ENCODE measurements at regions not wholly inside any gene's neighbourhood (a gene's known extent, or its start where the extent isn't known, plus 50 kb on each side); places are given as distances from the start of the nearest gene placed in this dataset.

DNA sequence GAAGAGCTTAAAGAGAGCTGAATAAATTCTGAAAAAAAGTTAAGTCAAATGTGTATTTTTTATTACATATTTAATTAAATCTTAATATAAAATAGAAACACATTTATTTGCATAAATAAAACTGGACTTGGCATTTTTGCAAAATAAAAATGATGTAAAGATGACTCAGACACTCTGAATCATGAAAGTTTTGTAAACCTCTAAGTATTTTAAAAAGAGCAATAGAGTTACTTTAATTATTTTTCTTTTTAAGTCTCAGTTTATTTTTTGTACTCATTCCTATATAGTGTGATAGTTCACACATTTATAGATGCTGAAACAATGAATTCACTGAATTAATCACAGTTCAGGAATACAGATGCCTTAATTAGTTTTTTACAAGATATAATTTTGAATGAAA lies 109.9 kb upstream of the DTNA start:
- Histone ChIP-seq H3K27ac (ENCODE audit: low read length) (no peak overlapping the region), H3K4me3 (ENCODE audit: low read depth in 2 of 2, low read length in 2 of 2) (no peak overlapping the region), H3K4me1 (ENCODE audit: control insufficient read depth, insufficient read depth, low read length) (no peaks in the 10 kb centered on the region), H3K9me3 (ENCODE audit: control insufficient read depth, insufficient read depth, low read depth, low read length) (no peaks in the 10 kb centered on the region), H3K36me3 (ENCODE audit: control insufficient read depth, insufficient read depth, low read length) (no peaks in the 10 kb centered on the region; the same call in 1 of the 2 replicates), H3K27me3 (ENCODE audit: control insufficient read depth, insufficient read depth, low read length) (no peaks in the 10 kb centered on the region)
- ChIA-PET CTCF (no interaction called here), POLR2A (no interaction called here)
- in situ Hi-C loops (cut with HindIII; ENCODE audit: low pct_unique_long_range_greater_than_20kb, low sequenced_read_pairs): no loop called here
- intact Hi-C loops (cut with micrococcal nuclease; ENCODE audit: unreplicated experiment): no loop called here
- no TSS peak for BruUV-seq (replicated peaks)
- DNase-seq (ENCODE audit: low read depth, low spot score): no peak
- TF ChIP-seq POLR2AphosphoS5 (IDR thresholded peaks at IDR 0.05; ENCODE audit: low read depth, low read length): no peak
- TF ChIP-seq, protein P1, sequence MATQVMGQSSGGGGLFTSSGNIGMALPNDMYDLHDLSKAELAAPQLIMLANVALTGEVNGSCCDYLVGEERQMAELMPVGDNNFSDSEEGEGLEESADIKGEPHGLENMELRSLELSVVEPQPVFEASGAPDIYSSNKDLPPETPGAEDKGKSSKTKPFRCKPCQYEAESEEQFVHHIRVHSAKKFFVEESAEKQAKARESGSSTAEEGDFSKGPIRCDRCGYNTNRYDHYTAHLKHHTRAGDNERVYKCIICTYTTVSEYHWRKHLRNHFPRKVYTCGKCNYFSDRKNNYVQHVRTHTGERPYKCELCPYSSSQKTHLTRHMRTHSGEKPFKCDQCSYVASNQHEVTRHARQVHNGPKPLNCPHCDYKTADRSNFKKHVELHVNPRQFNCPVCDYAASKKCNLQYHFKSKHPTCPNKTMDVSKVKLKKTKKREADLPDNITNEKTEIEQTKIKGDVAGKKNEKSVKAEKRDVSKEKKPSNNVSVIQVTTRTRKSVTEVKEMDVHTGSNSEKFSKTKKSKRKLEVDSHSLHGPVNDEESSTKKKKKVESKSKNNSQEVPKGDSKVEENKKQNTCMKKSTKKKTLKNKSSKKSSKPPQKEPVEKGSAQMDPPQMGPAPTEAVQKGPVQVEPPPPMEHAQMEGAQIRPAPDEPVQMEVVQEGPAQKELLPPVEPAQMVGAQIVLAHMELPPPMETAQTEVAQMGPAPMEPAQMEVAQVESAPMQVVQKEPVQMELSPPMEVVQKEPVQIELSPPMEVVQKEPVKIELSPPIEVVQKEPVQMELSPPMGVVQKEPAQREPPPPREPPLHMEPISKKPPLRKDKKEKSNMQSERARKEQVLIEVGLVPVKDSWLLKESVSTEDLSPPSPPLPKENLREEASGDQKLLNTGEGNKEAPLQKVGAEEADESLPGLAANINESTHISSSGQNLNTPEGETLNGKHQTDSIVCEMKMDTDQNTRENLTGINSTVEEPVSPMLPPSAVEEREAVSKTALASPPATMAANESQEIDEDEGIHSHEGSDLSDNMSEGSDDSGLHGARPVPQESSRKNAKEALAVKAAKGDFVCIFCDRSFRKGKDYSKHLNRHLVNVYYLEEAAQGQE (IDR thresholded peaks at IDR 0.05; ENCODE audit: insufficient read depth in 1 of 2, low read depth in 2 of 2, low read length in 1 of 2): no peak
- no peak for TF ChIP-seq SIN3A (IDR thresholded peaks at IDR 0.05; ENCODE audit: borderline replicate concordance, insufficient read depth, low read depth, low read length)
- TF ChIP-seq TCF7L2 (IDR thresholded peaks at IDR 0.05; ENCODE audit: low read depth, low read length): no peak
- no peak for TF ChIP-seq CTCF (IDR thresholded peaks at IDR 0.05)
- ATAC-seq: no peak

DNA sequence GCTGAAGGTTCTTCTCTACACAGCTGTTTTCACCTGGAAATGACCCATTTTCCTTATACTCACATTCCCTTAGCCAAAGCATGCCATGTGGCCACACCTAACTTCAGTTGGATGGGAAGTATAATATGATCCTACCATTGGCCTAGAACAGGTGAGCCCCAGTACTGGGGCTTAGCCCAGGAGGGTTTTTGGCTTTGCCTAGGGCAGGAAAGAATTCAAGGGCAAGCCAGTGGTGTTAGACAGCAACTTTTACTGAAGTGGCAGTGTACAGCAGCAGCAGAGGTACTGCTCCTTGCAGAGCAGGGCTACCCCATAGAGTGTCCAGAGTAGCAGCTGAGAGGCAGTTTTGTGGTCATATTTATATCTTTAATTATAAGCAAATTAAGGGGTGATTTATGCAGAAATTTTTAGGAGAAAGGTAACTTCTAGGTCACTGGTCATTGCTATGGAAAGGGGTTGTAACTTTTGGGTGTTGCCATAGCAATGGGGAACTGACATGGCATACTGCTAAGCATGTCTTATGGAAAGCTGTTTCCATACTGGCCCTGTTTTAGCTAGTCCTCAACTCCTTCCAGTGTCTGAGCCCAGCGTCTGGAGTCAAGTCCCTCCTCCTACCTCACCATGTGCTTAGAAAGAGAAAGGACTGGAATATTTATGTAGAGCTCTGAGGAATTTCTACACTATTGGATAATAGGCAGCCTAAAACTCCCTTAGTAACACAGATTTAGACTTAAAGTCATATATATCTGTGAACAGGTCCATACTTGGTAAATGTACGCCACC lies 109.0 kb upstream of the DTNA start:
- TF ChIP-seq, protein P1 (IDR thresholded peaks at IDR 0.05; ENCODE audit: insufficient read depth in 1 of 2, low read depth in 2 of 2, low read length in 1 of 2): no peak
- TF ChIP-seq SIN3A (IDR thresholded peaks at IDR 0.05; ENCODE audit: borderline replicate concordance, insufficient read depth, low read depth, low read length): no peak
- TF ChIP-seq CTCF (IDR thresholded peaks at IDR 0.05): no peak
- no peak for TF ChIP-seq POLR2AphosphoS5 (IDR thresholded peaks at IDR 0.05; ENCODE audit: low read depth, low read length)
- TF ChIP-seq TCF7L2 (IDR thresholded peaks at IDR 0.05; ENCODE audit: low read depth, low read length): no peak
- DNase-seq (ENCODE audit: low read depth, low spot score) (no peak), ATAC-seq (no peak)
- H3K4me3 ChIP-seq (ENCODE audit: low read depth in 2 of 2, low read length in 2 of 2): no peak overlapping the region
- no peaks in the 10 kb centered on the region; the same call in 1 of the 2 replicates for H3K36me3 ChIP-seq (ENCODE audit: control insufficient read depth, insufficient read depth, low read length)
- no peaks in the 10 kb centered on the region for H3K27me3 ChIP-seq (ENCODE audit: control insufficient read depth, insufficient read depth, low read length)
- H3K27ac ChIP-seq (ENCODE audit: low read length): no peak overlapping the region
- BruUV-seq (replicated peaks): no TSS peak
- H3K9me3 ChIP-seq (ENCODE audit: control insufficient read depth, insufficient read depth, low read depth, low read length): no peaks in the 10 kb centered on the region
- intact Hi-C loops (cut with micrococcal nuclease; ENCODE audit: unreplicated experiment): no loop called here
- H3K4me1 ChIP-seq (ENCODE audit: control insufficient read depth, insufficient read depth, low read length): no peaks in the 10 kb centered on the region
- CTCF ChIA-PET: interaction anchor here (0.6 kb wide), 1 partner anchor 34 kb away, joined by 4 read pairs; no protein-coding TSS in a partner anchor
- in situ Hi-C loops (cut with HindIII; ENCODE audit: low pct_unique_long_range_greater_than_20kb, low sequenced_read_pairs): no loop called here
- POLR2A ChIA-PET: no interaction called here

Measured in Panc1 (cell line).